NOMO-1 treated with dmso at 0.1 percent for 144 hours (cell line): ENCODE measurements at regions not wholly inside any gene's neighbourhood (a gene's known extent, or its start where the extent isn't known, plus 50 kb on each side); places are given as distances from the start of the nearest gene placed in this dataset.

ENCODE experiments used
- DNase-seq: peaks from one replicate; lab custom pipeline; 2025; ENCODE audit not compliant: unreplicated experiment; lab: John Stamatoyannopoulos, UW

GRCh38 chr3:154022606-154023005 is 98.6 kb upstream of the ARHGEF26 start:
- DNase-seq: no peak

DNA sequence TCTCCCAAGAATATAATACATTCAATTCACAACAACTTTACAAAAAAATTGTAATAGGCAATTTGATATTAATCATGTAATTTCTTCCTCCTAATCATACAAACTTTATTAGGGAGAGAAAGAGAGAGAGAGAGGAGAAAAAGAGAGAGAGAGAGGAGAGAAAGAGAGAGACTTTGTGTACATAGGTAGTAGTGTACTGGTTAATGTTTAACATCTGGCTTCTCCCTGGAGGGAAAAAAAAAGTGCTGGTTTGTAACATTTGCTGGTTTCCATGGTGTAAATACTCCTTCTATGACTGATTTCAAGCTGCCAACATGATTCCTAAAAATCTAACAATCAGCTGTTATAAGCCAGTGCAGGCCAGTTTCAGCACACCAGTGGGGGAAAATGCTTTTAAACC is 98.0 kb upstream of the ARHGEF26 start:
- DNase-seq: no peak

GRCh38 chr3:154025007-154025406 is 96.2 kb upstream of the ARHGEF26 start:
- no peak for DNase-seq

- DNase-seq: no peak
These were observed 91.3 kb upstream of the ARHGEF26 start for GRCh38 chr3:154029926-154030325.

DNA sequence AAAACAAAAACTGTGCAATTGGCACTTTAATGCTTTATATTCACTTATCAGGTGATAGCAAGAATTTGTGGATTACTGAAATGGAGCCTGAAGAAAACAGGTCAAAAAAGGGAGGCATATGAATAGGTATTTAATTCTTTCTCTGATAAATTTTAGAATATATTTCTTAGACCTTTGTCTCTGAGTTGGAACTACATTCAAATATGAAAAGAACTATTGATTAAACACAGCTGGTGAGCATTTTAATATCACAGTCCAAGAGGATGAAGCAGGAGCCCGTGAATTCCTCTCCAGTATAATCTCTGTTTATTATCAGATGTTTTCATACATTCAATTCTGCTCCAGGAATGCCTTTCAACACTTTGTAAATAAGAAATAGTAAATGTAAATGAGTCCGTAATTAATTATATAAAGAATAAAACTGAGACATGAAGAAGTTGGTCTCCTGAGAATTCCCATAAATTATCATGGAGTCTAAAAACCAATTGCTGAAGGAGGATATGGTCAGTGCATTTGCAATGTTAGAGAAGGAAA is 86.3 kb upstream of the ARHGEF26 start:
- DNase-seq: no peak

DNA sequence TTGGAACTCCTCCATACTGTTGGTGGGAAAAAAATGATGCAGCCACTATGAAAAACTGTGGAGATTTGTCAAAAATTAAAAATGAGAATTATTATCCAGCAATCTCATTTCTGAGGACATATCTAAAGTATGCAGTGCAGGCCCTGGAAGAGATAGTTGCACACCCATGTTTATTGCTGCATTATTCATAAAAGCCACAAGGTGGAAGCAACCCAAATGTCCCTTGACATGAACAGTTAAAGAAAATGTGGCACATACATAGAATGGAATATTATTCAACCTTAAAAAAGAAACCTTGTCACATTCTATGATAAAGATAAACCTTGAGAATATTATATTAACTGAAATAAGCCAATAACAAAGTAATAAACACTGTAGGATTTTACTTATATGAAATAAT is 80.9 kb upstream of the ARHGEF26 start:
- DNase-seq: no peak

DNA sequence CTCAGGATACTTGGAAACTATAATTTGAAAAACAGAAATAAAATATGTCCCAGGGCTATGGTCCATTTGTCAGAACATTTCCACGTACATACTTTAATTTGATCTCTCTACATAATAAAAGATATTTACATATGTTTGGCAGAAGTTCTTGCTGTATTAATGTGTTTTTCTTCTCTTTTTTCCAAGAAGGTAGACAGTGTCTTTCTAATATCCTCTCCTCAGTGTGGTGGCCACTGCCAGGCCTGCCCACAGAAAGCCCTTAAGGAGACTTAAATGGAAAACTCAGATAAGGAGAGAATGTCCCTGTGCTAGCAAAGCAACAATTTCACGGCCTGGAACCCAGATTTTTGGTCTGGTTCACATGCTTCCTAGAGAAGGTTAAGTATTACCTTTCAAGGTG is 76.5 kb upstream of the ARHGEF26 start:
- DNase-seq: no peak

GRCh38 chr3:154050216-154050615 is 71.0 kb upstream of the ARHGEF26 start:
- DNase-seq: no peak

DNA sequence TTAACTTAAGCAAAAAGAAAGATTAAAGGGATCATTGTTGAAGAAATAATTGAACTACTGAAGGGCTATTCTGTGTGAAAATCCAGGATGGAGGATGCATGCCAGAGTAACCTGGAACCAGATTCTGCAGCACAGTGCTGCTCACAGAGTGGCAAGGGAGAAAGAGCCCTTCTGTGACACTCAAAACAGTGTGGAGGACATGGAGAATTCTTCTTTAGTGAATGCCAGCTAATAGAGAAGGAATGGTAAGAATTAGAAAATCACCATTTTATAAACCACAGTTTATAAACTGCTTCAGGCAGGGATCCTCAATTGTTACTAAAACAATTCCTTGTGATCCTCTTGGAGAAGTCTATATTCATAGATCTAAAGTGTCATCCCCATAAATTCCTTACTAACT is 70.4 kb upstream of the ARHGEF26 start:
- DNase-seq: no peak

DNA sequence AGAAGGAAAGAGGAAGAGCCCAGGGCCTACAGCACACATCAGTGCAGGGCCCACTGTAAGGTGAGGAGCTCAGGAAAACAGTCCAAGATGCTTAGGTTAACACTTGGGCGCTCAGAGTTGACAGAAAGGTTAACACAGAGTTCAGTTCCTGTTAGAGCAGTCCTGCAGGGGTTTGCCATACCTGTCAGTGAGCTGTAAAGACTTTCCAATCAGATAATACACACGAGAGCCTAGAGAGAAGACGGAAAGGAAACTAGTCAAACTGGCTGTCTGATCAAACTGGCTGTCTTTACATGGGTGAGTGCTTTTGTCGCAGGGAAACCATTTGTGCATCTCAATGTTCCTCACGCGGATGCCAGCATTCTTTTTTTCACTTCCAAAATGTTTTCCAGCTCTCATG is 61.4 kb upstream of the ARHGEF26 start:
- DNase-seq: no peak

GRCh38 chr3:154060238-154061000 is 60.8 kb upstream of the ARHGEF26 start:
- DNase-seq: no peak

GRCh38 chr3:154061001-154061370 is 60.2 kb upstream of the ARHGEF26 start:
- no peak for DNase-seq

- no peak for DNase-seq
These were observed 58.7 kb upstream of the ARHGEF26 start for GRCh38 chr3:154062513-154062912.

GRCh38 chr3:154071146-154071545 is 50.0 kb upstream of the ARHGEF26 start:
- DNase-seq: no peak
